ENCODE measurements at regions not wholly inside any gene's neighbourhood (a gene's known extent, or its start where the extent isn't known, plus 50 kb on each side); places are given as distances from the start of the nearest gene placed in this dataset.

DNA sequence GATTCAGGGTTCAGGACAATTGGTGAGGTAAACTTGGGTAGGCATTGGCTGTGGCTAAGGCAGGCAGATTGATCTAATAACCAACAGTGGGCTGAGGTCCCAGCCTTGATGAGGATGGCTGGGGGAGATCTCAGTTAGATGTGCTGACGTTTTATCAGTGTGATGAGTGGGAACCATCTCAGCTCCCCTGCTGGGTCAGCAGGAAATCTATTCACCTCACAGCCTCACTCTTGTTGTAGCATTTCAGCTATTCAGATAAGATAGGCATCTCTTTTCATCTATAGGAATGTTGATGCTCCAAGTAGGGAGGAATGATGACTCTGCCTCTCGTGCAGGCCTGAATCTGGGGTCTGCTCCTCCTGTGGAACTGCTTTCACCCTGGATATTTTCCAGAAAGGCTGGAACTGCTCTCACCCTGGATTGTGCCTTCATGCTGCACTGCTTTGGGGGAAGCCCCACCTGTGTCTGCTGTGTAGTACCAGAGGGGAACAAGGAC is 973.7 kb downstream of the NSUN3 start:
- TF ChIP-seq CTCF (IDR thresholded peaks at IDR 0.05) (no peak), POLR2A (IDR thresholded peaks at IDR 0.05) (no peak)

Measured in body of pancreas (tissue), 4 donors.